ENCODE measurements at regions not wholly inside any gene's neighbourhood (a gene's known extent, or its start where the extent isn't known, plus 50 kb on each side); places are given as distances from the start of the nearest gene placed in this dataset.
"Not testable (repeated sequence)": the region's sequence is repeated elsewhere in the genome, so short reads cannot be mapped to it uniquely, and the experiment has no call there.

- DNase-seq (ENCODE audit: low read depth), result no peak
Measured at GRCh38 chr10:29828440-29828894, 193.7 kb upstream of the SVIL start.

- no peak for DNase-seq (ENCODE audit: low read depth)
Measured at GRCh38 chr10:29827512-29827911, 192.7 kb upstream of the SVIL start.

- DNase-seq (ENCODE audit: low read depth), result no peak
Measured at GRCh38 chr10:29826801-29827450, 192.2 kb upstream of the SVIL start.

- DNase-seq (ENCODE audit: low read depth), result no peak
Measured at GRCh38 chr10:29826221-29826620, 191.4 kb upstream of the SVIL start.

GRCh38 chr10:29823553-29824080 lies 188.8 kb upstream of the SVIL start:
- DNase-seq (ENCODE audit: low read depth), result no peak

GRCh38 chr10:29820890-29821461 lies 186.2 kb upstream of the SVIL start:
- DNase-seq (ENCODE audit: low read depth), result no peak

- DNase-seq (ENCODE audit: low read depth), result no peak
Measured at GRCh38 chr10:29816801-29817558, 182.2 kb upstream of the SVIL start.

- DNase-seq (ENCODE audit: low read depth), result no peak
Measured at GRCh38 chr10:29815572-29815971, 180.8 kb upstream of the SVIL start.

- DNase-seq (ENCODE audit: low read depth), result no peak
Measured at GRCh38 chr10:29811751-29812427, 177.1 kb upstream of the SVIL start.

- no peak for DNase-seq (ENCODE audit: low read depth)
Measured at GRCh38 chr10:29810816-29811215, 176.0 kb upstream of the SVIL start.

GRCh38 chr10:29810231-29810630 lies 175.5 kb upstream of the SVIL start:
- not testable (repeated sequence) for DNase-seq (ENCODE audit: low read depth)

- DNase-seq (ENCODE audit: low read depth), result no peak
Measured at GRCh38 chr10:29809383-29809782, 174.6 kb upstream of the SVIL start.

GRCh38 chr10:29807163-29807806 lies 172.5 kb upstream of the SVIL start:
- DNase-seq (ENCODE audit: low read depth), result no peak

GRCh38 chr10:29806350-29806788 lies 171.6 kb upstream of the SVIL start:
- DNase-seq (ENCODE audit: low read depth), result no peak

GRCh38 chr10:29805134-29805723 lies 170.5 kb upstream of the SVIL start:
- DNase-seq (ENCODE audit: low read depth), result no peak

- no peak for DNase-seq (ENCODE audit: low read depth)
Measured at GRCh38 chr10:29804025-29804852, 169.5 kb upstream of the SVIL start.

- no peak for DNase-seq (ENCODE audit: low read depth)
Measured at GRCh38 chr10:29802171-29802570, 167.4 kb upstream of the SVIL start.

- no peak for DNase-seq (ENCODE audit: low read depth)
Measured at GRCh38 chr10:29798921-29799690, 164.3 kb upstream of the SVIL start.

- no peak for DNase-seq (ENCODE audit: low read depth)
Measured at GRCh38 chr10:29797616-29798015, 162.8 kb upstream of the SVIL start.

- no peak for DNase-seq (ENCODE audit: low read depth)
Measured at GRCh38 chr10:29795850-29796249, 161.1 kb upstream of the SVIL start.
